ENCODE measurements at regions not wholly inside any gene's neighbourhood (a gene's known extent, or its start where the extent isn't known, plus 50 kb on each side); places are given as distances from the start of the nearest gene placed in this dataset.

- no peak overlapping the region for H3K4me3 ChIP-seq
- no peak for DNase-seq
- ATAC-seq: no peak
- no peaks in the 10 kb centered on the region for H3K27me3 ChIP-seq (ENCODE audit: insufficient read depth in 3 of 3, low read length in 2 of 3)
- H3K27ac ChIP-seq: no peak overlapping the region
- WGBS, 3 donors: 33 to 53% (median 52%) methylated on average over 2 of the region's 2 CpGs
- H3K4me1 ChIP-seq: no peaks in the 10 kb centered on the region
- H3K9me3 ChIP-seq: peaks cover 8% of the 10 kb centered on the region
- intact Hi-C loops (cut with DNase I): no loop called here
- TF ChIP-seq CTCF (IDR thresholded peaks at IDR 0.05): no peak
- no peaks in the 10 kb centered on the region for H3K36me3 ChIP-seq (ENCODE audit: insufficient read depth in 1 of 2, low read depth in 1 of 2)
Measured at GRCh38 chr2:57550912-57551311, 495.7 kb upstream of the VRK2 start.

GRCh38 chr2:57552885-57553284, 493.7 kb upstream of the VRK2 start:
- DNase-seq (no peak), ATAC-seq (no peak)
- Histone ChIP-seq H3K36me3 (ENCODE audit: insufficient read depth in 1 of 2, low read depth in 1 of 2) (no peaks in the 10 kb centered on the region), H3K9me3 (peaks cover 8% of the 10 kb centered on the region), H3K4me3 (no peak overlapping the region), H3K4me1 (no peaks in the 10 kb centered on the region), H3K27me3 (ENCODE audit: insufficient read depth in 3 of 3, low read length in 2 of 3) (no peaks in the 10 kb centered on the region), H3K27ac (no peak overlapping the region)
- 81 to 88% (median 84%) methylated on average over 3 of the region's 3 CpGs for WGBS, 3 donors
- TF ChIP-seq CTCF (IDR thresholded peaks at IDR 0.05): no peak
- intact Hi-C loops (cut with DNase I): no loop called here

- DNase-seq (no peak), ATAC-seq (no peak)
- Histone ChIP-seq H3K36me3 (ENCODE audit: insufficient read depth in 1 of 2, low read depth in 1 of 2) (no peaks in the 10 kb centered on the region), H3K27me3 (ENCODE audit: insufficient read depth in 3 of 3, low read length in 2 of 3) (no peaks in the 10 kb centered on the region), H3K4me3 (no peak overlapping the region), H3K9me3 (peaks cover 11% of the 10 kb centered on the region), H3K4me1 (no peaks in the 10 kb centered on the region), H3K27ac (no peak overlapping the region)
- no peak for TF ChIP-seq CTCF (IDR thresholded peaks at IDR 0.05)
- intact Hi-C loops (cut with DNase I): no loop called here
Measured at GRCh38 chr2:57554348-57554747, 492.3 kb upstream of the VRK2 start.

- 85 to 96% (median 87%) methylated on average over 5 of the region's 5 CpGs for WGBS, 3 donors
- H3K27me3 ChIP-seq (ENCODE audit: insufficient read depth in 3 of 3, low read length in 2 of 3): no peaks in the 10 kb centered on the region
- intact Hi-C loops (cut with DNase I): no loop called here
- H3K4me1 ChIP-seq: no peaks in the 10 kb centered on the region
- H3K36me3 ChIP-seq (ENCODE audit: insufficient read depth in 1 of 2, low read depth in 1 of 2): no peaks in the 10 kb centered on the region
- DNase-seq (no peak), ATAC-seq (no peak)
- TF ChIP-seq CTCF (IDR thresholded peaks at IDR 0.05): no peak
- H3K4me3 ChIP-seq: no peak overlapping the region
- H3K27ac ChIP-seq: no peak overlapping the region
- peaks cover 3% of the 10 kb centered on the region for H3K9me3 ChIP-seq
Measured at GRCh38 chr2:57558312-57558711, 488.3 kb upstream of the VRK2 start.

- Histone ChIP-seq H3K27ac (no peak overlapping the region), H3K9me3 (peaks cover 3% of the 10 kb centered on the region), H3K36me3 (ENCODE audit: insufficient read depth in 1 of 2, low read depth in 1 of 2) (no peaks in the 10 kb centered on the region), H3K4me3 (no peak overlapping the region), H3K27me3 (ENCODE audit: insufficient read depth in 3 of 3, low read length in 2 of 3) (no peaks in the 10 kb centered on the region), H3K4me1 (no peaks in the 10 kb centered on the region)
- no peak for TF ChIP-seq CTCF (IDR thresholded peaks at IDR 0.05)
- ATAC-seq (no peak), DNase-seq (no peak)
- intact Hi-C loops (cut with DNase I): no loop called here
- WGBS, 3 donors: 59 to 66% (median 60%) methylated on average over 1 of the region's 1 CpG
Measured at GRCh38 chr2:57562495-57562894, 484.1 kb upstream of the VRK2 start.
